K562 (cell line): ENCODE measurements at regions not wholly inside any gene's neighbourhood (a gene's known extent, or its start where the extent isn't known, plus 50 kb on each side); places are given as distances from the start of the nearest gene placed in this dataset.
"Not testable (repeated sequence)": the region's sequence is repeated elsewhere in the genome, so short reads cannot be mapped to it uniquely, and the experiment has no call there.

Source experiments
- ATAC-seq: fragments of 200-7000 bp; cut with Tn5 transposase; 3 replicates; pipeline ENCODE4 v1.9.1; 2020; ENCODE audit warnings: moderate library complexity
- BruUV-seq: library from RNA; stranded (reverse); fragments of 400-500 nt; replicated peaks from 2 replicates; lab custom pipeline; 2021; lab: Mats Ljungman, UMichigan
- CTCF ChIA-PET: fragments of 300-600 bp; formaldehyde crosslinking; extraction: SDS; loops from one replicate; lab custom pipeline; 2021; ENCODE audit warnings: low intra/inter-chr PET ratio; lab: Yijun Ruan, JAX
- POLR2A ChIA-PET: fragments of 300-600, 350-650 bp; sonication (Branson Sonifier 250); formaldehyde crosslinking; extraction: SDS; loops from one replicate; lab custom pipeline; 2021; ENCODE audit warnings: antibody characterized with exemption, inconsistent platforms; lab: Yijun Ruan, JAX
- DNase-seq, 4 experiments: peaks; one replicate each; pipeline versions ENCODE4 v3.0.0 to v3.0.0-alpha.2; 2011 to 2018; ENCODE audit warnings: low spot score in 3 of 4, mixed read lengths in 3 of 4; ENCODE audit errors: extremely low read depth in 1 of 4
- FAIRE-seq: peaks from 2 replicates; lab custom pipeline; 2011; peaks lifted over from hg19 to GRCh38; lab: Jason Lieb, UNC
- H2AFZ ChIP-seq: 2 replicates; pipeline ENCODE4 v1.6.0; 2011; ENCODE audit warnings: low read depth, low read length, control low read depth, inconsistent platforms
- H3K27ac ChIP-seq: fragments of 200-600 bp; 3 replicates; pipeline ENCODE4 v1.8.0; 2011; ENCODE audit warnings: low read depth, mild to moderate bottlenecking, control low read depth, inconsistent platforms, low read length, moderate library complexity, mixed read lengths; ENCODE audit errors: extremely low read depth
- H3K27me3 ChIP-seq, 2 experiments: fragments of 300-600 bp in 1 of 2; 2 replicates in 1 of 2; 3 replicates in 1 of 2; pipeline versions ENCODE4 v1.6.0 to v1.8.0; 2011; ENCODE audit warnings: inconsistent platforms in 2 of 2, low read length in 2 of 2, mild to moderate bottlenecking in 1 of 2, mixed read lengths in 1 of 2, moderate library complexity in 1 of 2; ENCODE audit not compliant: control insufficient read depth in 2 of 2, insufficient read depth in 2 of 2
- H3K36me3 ChIP-seq: fragments of 300-600 bp; 3 replicates; pipeline ENCODE4 v1.8.0; 2011; ENCODE audit warnings: mild to moderate bottlenecking, low read length, inconsistent platforms; ENCODE audit not compliant: control insufficient read depth, insufficient read depth
- H3K4me1 ChIP-seq, 2 experiments: fragments of 200-600 bp in 1 of 2; replicated peaks in 1 of 2; 2 replicates in 1 of 2; 3 replicates in 1 of 2; pipeline versions ENCODE4 v1.5.1 to v1.8.0; 2011; ENCODE audit warnings: inconsistent platforms in 2 of 2, low read length in 2 of 2, mild to moderate bottlenecking in 1 of 2, mixed read lengths in 1 of 2, moderate library complexity in 1 of 2; ENCODE audit not compliant: control insufficient read depth in 2 of 2, insufficient read depth in 2 of 2
- H3K4me2 ChIP-seq: 2 replicates; pipeline ENCODE4 v1.6.1; 2011; ENCODE audit warnings: low read length, control low read depth, inconsistent platforms, mixed read lengths; ENCODE audit not compliant: insufficient read depth
- H3K4me3 ChIP-seq: fragments of 200-600 bp; sonication (generic), shearing (Covaris generic); 2 replicates; pipeline ENCODE4 v1.5.1; 2016; ENCODE audit warnings: control low read depth, inconsistent platforms
- H3K79me2 ChIP-seq: fragments of 200-600 bp; 3 replicates; pipeline ENCODE4 v1.8.0; 2011; ENCODE audit warnings: low read length, inconsistent platforms; ENCODE audit not compliant: control insufficient read depth, insufficient read depth
- H3K9ac ChIP-seq, 2 experiments: 2 replicates each; pipeline versions ENCODE4 v1.6.0 to v1.6.1; 2011; ENCODE audit warnings: low read depth in 2 of 2, low read length in 2 of 2, control low read depth in 1 of 2, inconsistent platforms in 1 of 2, mild to moderate bottlenecking in 1 of 2, mixed read lengths in 1 of 2; ENCODE audit not compliant: insufficient read depth in 1 of 2
- H3K9me1 ChIP-seq: one replicate; pipeline ENCODE4 v1.6.0; 2011; ENCODE audit warnings: inconsistent platforms, mild to moderate bottlenecking, low read length, moderate library complexity; ENCODE audit not compliant: control insufficient read depth, insufficient read depth
- H3K9me3 ChIP-seq: replicated peaks from 2 replicates; pipeline ENCODE4 v1.5.1; 2011; ENCODE audit warnings: low read depth, low read length, inconsistent platforms; ENCODE audit not compliant: control insufficient read depth, insufficient read depth
- H4K20me1 ChIP-seq: replicated peaks from 2 replicates; pipeline ENCODE4 v1.6.1; 2011; ENCODE audit warnings: low read length, inconsistent platforms, mixed read lengths; ENCODE audit not compliant: control insufficient read depth, insufficient read depth
- EP300 ChIP-seq: IDR thresholded peaks from 2 replicates; pipeline ENCODE4 v1.6.1; 2012; ENCODE audit warnings: low read length, improper control_type of control experiment
- FOSL1 ChIP-seq: fragments of 200-800 bp; sonication (Bioruptor generic); conservative IDR thresholded peaks from 2 replicates; pipeline ENCODE4 v1.6.1; 2016; ENCODE audit warnings: missing genetic modification characterization, missing compliant biosample characterization
- NFRKB ChIP-seq: fragments of 450-650 bp; IDR thresholded peaks from 2 replicates; pipeline ENCODE4 v1.6.1; 2016; ENCODE audit warnings: low read depth
- RB1 ChIP-seq: fragments of 450-650 bp; IDR thresholded peaks from 2 replicates; pipeline ENCODE4 v1.6.1; 2017; ENCODE audit warnings: low read depth, mild to moderate bottlenecking
- SIRT6 ChIP-seq: IDR thresholded peaks from one replicate; pipeline ENCODE4 v1.6.1; 2012; ENCODE audit warnings: low read depth, mild to moderate bottlenecking, control low read depth, inconsistent platforms, low read length, moderate library complexity
- SMARCB1 ChIP-seq: IDR thresholded peaks from 2 replicates; pipeline ENCODE4 v1.6.1; 2011; ENCODE audit warnings: improper control_type of control experiment, low read depth; ENCODE audit not compliant: insufficient read length
- ZFP1 ChIP-seq: fragments of 450-650 bp; formaldehyde crosslinking; IDR thresholded peaks from 2 replicates; pipeline ENCODE4 v1.4.0; 2020; ENCODE audit warnings: mild to moderate bottlenecking, mixed read lengths
- ZKSCAN3 ChIP-seq: fragments of 250-450 bp; sonication (Bioruptor Pico); IDR thresholded peaks from 2 replicates; pipeline ENCODE4 v1.4.0; 2020
- ZNF174 ChIP-seq: fragments of 250-450 bp; sonication (Bioruptor Pico); IDR thresholded peaks from 2 replicates; pipeline ENCODE4 v1.4.0; 2020; ENCODE audit warnings: mild to moderate bottlenecking
- ZNF24 ChIP-seq: fragments of 450-650 bp; IDR thresholded peaks from 2 replicates; pipeline ENCODE4 v1.6.1; 2016
- ZNF277 ChIP-seq: fragments of 250-450 bp; sonication (Bioruptor Pico); IDR thresholded peaks from 2 replicates; pipeline ENCODE4 v1.8.0; 2022; ENCODE audit warnings: inconsistent platforms, mild to moderate bottlenecking, moderate library complexity, borderline replicate concordance
- ZNF431 ChIP-seq: sonication (generic); formaldehyde crosslinking; IDR thresholded peaks from 2 replicates; pipeline ENCODE4 v1.8.0; 2022; ENCODE audit warnings: mild to moderate bottlenecking, missing genetic modification reagents
- ZNF707 ChIP-seq: fragments of 250-450 bp; sonication (Bioruptor Pico); conservative IDR thresholded peaks from 2 replicates; pipeline ENCODE4 v1.8.0; 2022; ENCODE audit warnings: inconsistent platforms, mild to moderate bottlenecking, moderate library complexity
- WGBS: fragments of 100-300 bp; shearing (Covaris generic); methylation state at CpG from one replicate; pipeline ENCODE4 v1.1.6; 2016; ENCODE audit warnings: low coverage, mixed read lengths; ENCODE audit not compliant: insufficient coverage; ENCODE audit errors: missing lambda C conversion rate; 5-methylcytosine and 5-hydroxymethylcytosine counted together
- in situ Hi-C: fragments of 300-500 bp; cut with MboI; formaldehyde crosslinking; loops from 4 replicates; pipeline ENCODE4 v1.15.0; 2018; ENCODE audit warnings: inconsistent platforms, mixed read lengths
- intact Hi-C: fragments of 100-400 bp; cut with micrococcal nuclease; formaldehyde crosslinking; loops from 2 replicates; pipeline ENCODE4 v1.14.2; 2022

- H3K27ac ChIP-seq, H4K20me1 ChIP-seq, FAIRE-seq, H3K27me3 ChIP-seq, H3K4me1 ChIP-seq, H3K9ac ChIP-seq, CTCF ChIA-PET, H2AFZ ChIP-seq, H3K36me3 ChIP-seq, H3K79me2 ChIP-seq, in situ Hi-C loops, intact Hi-C loops, H3K4me3 ChIP-seq, POLR2A ChIA-PET, DNase-seq, BruUV-seq, ATAC-seq, H3K9me3 ChIP-seq, H3K9me1 ChIP-seq, H3K4me2 ChIP-seq: not testable (repeated sequence)
- WGBS: 0% methylated on average over 3 of the region's 3 CpGs
- TF ChIP-seq ZNF707 (CRISPR knock-in tag): peak; percentile 88
- peak; percentile 90 for TF ChIP-seq ZNF431 (CRISPR knock-in tag)
Observed at GRCh38 chr1:187946661-187947060, 1117.9 kb downstream of the PLA2G4A start.

- Histone ChIP-seq H3K4me2 (no peak overlapping the region), H3K4me3 (no peak overlapping the region), H3K79me2 (no peaks in the 10 kb centered on the region), H3K9me1 (no peaks in the 10 kb centered on the region), H2AFZ (no peak overlapping the region), H4K20me1 (no peaks in the 10 kb centered on the region), H3K27ac (no peak overlapping the region), H3K36me3 (no peaks in the 10 kb centered on the region), H3K4me1 (no peaks in the 10 kb centered on the region), H3K9ac (no peak overlapping the region), H3K9me3 (0 out of 2 replicates have a peak, but pooled peaks cover 4% of the 10 kb centered on the region), H3K27me3 (no peaks in the 10 kb centered on the region)
- intact Hi-C loops (no loop called here), in situ Hi-C loops (no loop called here)
- ATAC-seq: no peak
- ChIA-PET POLR2A (no interaction called here), CTCF (no interaction called here)
- TF ChIP-seq NFRKB: no peak
- TF ChIP-seq EP300: no peak
- TF ChIP-seq FOSL1: no peak
- TF ChIP-seq ZKSCAN3 (CRISPR knock-in tag): no peak
- no peak for TF ChIP-seq RB1
- TF ChIP-seq ZFP1: no peak
- no peak for TF ChIP-seq ZNF24
- TF ChIP-seq ZNF174 (CRISPR knock-in tag): no peak
- no peak for TF ChIP-seq SIRT6
- TF ChIP-seq ZNF277 (CRISPR knock-in tag): no peak
- TF ChIP-seq SMARCB1: no peak
- FAIRE-seq: no peak
- BruUV-seq: no TSS peak
- no peak for DNase-seq
Observed at GRCh38 chr1:187947359-187947758, 1118.6 kb downstream of the PLA2G4A start.
